Liver (tissue), 8 donors: ENCODE measurements at regions not wholly inside any gene's neighbourhood (a gene's known extent, or its start where the extent isn't known, plus 50 kb on each side); places are given as distances from the start of the nearest gene placed in this dataset.

ENCODE experiments used
- DNase-seq: peaks from one replicate; pipeline ENCODE4 v3.0.0-alpha.2; 2017; ENCODE audit warnings: low spot score
- H3K27ac ChIP-seq, 2 donors: one replicate each; pipeline ENCODE4 v1.7.0; 2013; ENCODE audit warnings: inconsistent platforms in 2 of 2, low read length in 2 of 2, control low read depth in 1 of 2, low read depth in 1 of 2, mild to moderate bottlenecking in 1 of 2
- H3K27me3 ChIP-seq, 4 donors: one replicate each; pipeline versions ENCODE4 v1.6.1 to v1.7.0; 2013; ENCODE audit warnings: low read length in 3 of 4, inconsistent platforms in 1 of 4, mild to moderate bottlenecking in 1 of 4, moderate library complexity in 1 of 4; ENCODE audit not compliant: control insufficient read depth in 4 of 4, insufficient read depth in 4 of 4
- H3K36me3 ChIP-seq, 4 donors: one replicate each; pipeline versions ENCODE4 v1.6.1 to v1.7.0; 2013; ENCODE audit warnings: low read length in 3 of 4, mild to moderate bottlenecking in 3 of 4, low read depth in 1 of 4, moderate library complexity in 1 of 4; ENCODE audit not compliant: control insufficient read depth in 4 of 4, insufficient read depth in 3 of 4
- H3K4me1 ChIP-seq, 4 donors: one replicate each; pipeline versions ENCODE4 v1.6.1 to v1.7.0; 2013; ENCODE audit warnings: low read length in 3 of 4, mild to moderate bottlenecking in 3 of 4, moderate library complexity in 1 of 4; ENCODE audit not compliant: control insufficient read depth in 4 of 4, insufficient read depth in 4 of 4
- H3K4me3 ChIP-seq, 3 donors: one replicate each; pipeline versions ENCODE4 v1.6.1 to v1.7.0; 2013; ENCODE audit warnings: low read length in 3 of 3, control low read depth in 1 of 3, low read depth in 1 of 3, mild to moderate bottlenecking in 1 of 3
- H3K9ac ChIP-seq, 2 donors: one replicate each; pipeline ENCODE4 v1.7.0; 2013; ENCODE audit warnings: low read length in 2 of 2, mild to moderate bottlenecking in 2 of 2, moderate library complexity in 2 of 2, control low read depth in 1 of 2, low read depth in 1 of 2
- H3K9me3 ChIP-seq, 4 donors: one replicate each; pipeline versions ENCODE4 v1.6.1 to v1.7.0; 2013; ENCODE audit warnings: low read length in 3 of 4; ENCODE audit not compliant: control insufficient read depth in 4 of 4
- ATF3 ChIP-seq: IDR thresholded peaks from 2 replicates; pipeline ENCODE4 v1.6.1; 2016; ENCODE audit warnings: antibody characterized with exemption
- CTCF ChIP-seq: fragments of 150-350 bp; IDR thresholded peaks from 2 replicates; pipeline ENCODE4 v1.5.1; 2017; ENCODE audit warnings: improper control_type of control experiment, low read depth, low read length; ENCODE audit not compliant: missing input control
- EGR1 ChIP-seq, 2 donors: IDR thresholded peaks; 2 replicates each; pipeline ENCODE4 v1.6.1; 2016 to 2018; ENCODE audit warnings: antibody characterized with exemption in 2 of 2, low read depth in 2 of 2
- HNF4A ChIP-seq, 2 donors: conservative IDR thresholded peaks; 2 replicates each; pipeline ENCODE4 v1.6.1; 2016; ENCODE audit warnings: antibody characterized with exemption in 2 of 2, mild to moderate bottlenecking in 2 of 2
- HNF4G ChIP-seq: IDR thresholded peaks from 2 replicates; pipeline ENCODE4 v1.6.1; 2016; ENCODE audit warnings: antibody characterized with exemption
- JUND ChIP-seq, 2 donors: IDR thresholded peaks; 2 replicates each; pipeline ENCODE4 v1.6.1; 2016; ENCODE audit warnings: antibody characterized with exemption in 2 of 2
- NR2F2 ChIP-seq: IDR thresholded peaks from 2 replicates; pipeline ENCODE4 v1.6.1; 2016; ENCODE audit warnings: antibody characterized with exemption
- RAD21 ChIP-seq, 2 donors: IDR thresholded peaks; 2 replicates each; pipeline ENCODE4 v1.6.1; 2016; ENCODE audit warnings: antibody characterized with exemption in 2 of 2, mild to moderate bottlenecking in 2 of 2
- REST ChIP-seq: IDR thresholded peaks from 2 replicates; pipeline ENCODE4 v1.6.1; 2016; ENCODE audit warnings: antibody characterized with exemption, mild to moderate bottlenecking
- RXRA ChIP-seq, 2 donors: IDR thresholded peaks; 2 replicates each; pipeline ENCODE4 v1.6.1; 2017 to 2018; ENCODE audit warnings: antibody characterized with exemption in 2 of 2, mild to moderate bottlenecking in 1 of 2
- SP1 ChIP-seq: IDR thresholded peaks from 2 replicates; pipeline ENCODE4 v1.6.1; 2018; ENCODE audit warnings: antibody characterized with exemption, mild to moderate bottlenecking
- TAF1 ChIP-seq: conservative IDR thresholded peaks from 2 replicates; pipeline ENCODE4 v1.6.1; 2016; ENCODE audit warnings: antibody characterized with exemption, mild to moderate bottlenecking
- ZBTB33 ChIP-seq: IDR thresholded peaks from 2 replicates; pipeline ENCODE4 v1.6.1; 2016; ENCODE audit warnings: antibody characterized with exemption
- WGBS: extraction: QIAGEN DNeasy Blood & Tissue Kit; methylation state at CpG from one replicate; pipeline ENCODE4 v1.1.7; 2013; 5-methylcytosine and 5-hydroxymethylcytosine counted together
- donor health status: healthy.
- donor health status: healthy.
- donor health status: healthy.
- donor health status: healthy.
- donor health status: healthy.

- no peak overlapping the region for H3K9ac ChIP-seq
- WGBS = 64% methylated on average over 7 of the region's 7 CpGs
- H3K27ac ChIP-seq = no peak overlapping the region
- H3K4me1 ChIP-seq = no peaks in the 10 kb centered on the region
- H3K4me3 ChIP-seq = no peak overlapping the region
- TF ChIP-seq HNF4A (conservative IDR thresholded peaks at IDR 0.05) (no peak), CTCF (no peak), ZBTB33 (no peak)
- H3K27me3 ChIP-seq = peaks cover 0 to 12% (median under 1%) of the 10 kb centered on the region in 4 donors
- DNase-seq = no peak
- H3K36me3 ChIP-seq = no peaks in the 10 kb centered on the region
- H3K9me3 ChIP-seq = no peaks in the 10 kb centered on the region
Observed at GRCh38 chr12:125687820-125688219, 622.6 kb downstream of the AACS start.

- no peak for DNase-seq
- Histone ChIP-seq H3K27ac (no peak overlapping the region), H3K4me1 (no peaks in the 10 kb centered on the region), H3K27me3 (peaks cover 0 to 12% (median 0%) of the 10 kb centered on the region in 4 donors), H3K36me3 (no peaks in the 10 kb centered on the region), H3K9ac (no peak overlapping the region), H3K4me3 (no peak overlapping the region), H3K9me3 (no peaks in the 10 kb centered on the region)
- no peak for TF ChIP-seq HNF4A (conservative IDR thresholded peaks at IDR 0.05)
- TF ChIP-seq TAF1 = no peak
- TF ChIP-seq ATF3 = no peak
- TF ChIP-seq RAD21 (IDR thresholded peaks at IDR 0.05) = no peak
- no peak for TF ChIP-seq RXRA (IDR thresholded peaks at IDR 0.05)
- no peak for TF ChIP-seq HNF4G
- TF ChIP-seq REST = no peak
- 77% methylated on average over 7 of the region's 7 CpGs for WGBS
Observed at GRCh38 chr12:125688223-125688622, 623.0 kb downstream of the AACS start.

- Histone ChIP-seq H3K4me3 (no peak overlapping the region), H3K27ac (no peak overlapping the region), H3K36me3 (no peaks in the 10 kb centered on the region), H3K9ac (no peak overlapping the region), H3K9me3 (no peaks in the 10 kb centered on the region), H3K27me3 (peaks cover 0 to 12% (median 0%) of the 10 kb centered on the region in 4 donors), H3K4me1 (no peaks in the 10 kb centered on the region)
- no peak for DNase-seq
- no peak for TF ChIP-seq CTCF
- TF ChIP-seq JUND (IDR thresholded peaks at IDR 0.05) = no peak
- TF ChIP-seq NR2F2 = no peak
- no peak for TF ChIP-seq EGR1 (IDR thresholded peaks at IDR 0.05; ENCODE audit: low read depth in 2 of 2)
- TF ChIP-seq HNF4G = no peak
- TF ChIP-seq SP1 = no peak
- WGBS = 89% methylated on average over 5 of the region's 5 CpGs
Observed at GRCh38 chr12:125688881-125689280, 623.6 kb downstream of the AACS start.
